A673 (cell line): ENCODE measurements at regions not wholly inside any gene's neighbourhood (a gene's known extent, or its start where the extent isn't known, plus 50 kb on each side); places are given as distances from the start of the nearest gene placed in this dataset.

ENCODE experiments used
- EZH2 ChIP-seq: fragments of 200-600 bp; sonication (generic); IDR thresholded peaks from 2 replicates; pipeline ENCODE4 v1.6.1; 2017; ENCODE audit warnings: borderline replicate concordance, low read depth, mild to moderate bottlenecking, mixed read lengths, antibody characterized with exemption, low read length; ENCODE audit not compliant: poor library complexity, severe bottlenecking
- TF ChIP-seq, protein P1 (sequence below): fragments of 300-800, 200-600 bp; sonication (generic); conservative IDR thresholded peaks from 2 replicates; pipeline ENCODE4 v1.5.1; 2017; ENCODE audit warnings: low read depth, mild to moderate bottlenecking, antibody characterized with exemption, low read length, moderate library complexity, mixed read lengths

- TF ChIP-seq, protein P1, sequence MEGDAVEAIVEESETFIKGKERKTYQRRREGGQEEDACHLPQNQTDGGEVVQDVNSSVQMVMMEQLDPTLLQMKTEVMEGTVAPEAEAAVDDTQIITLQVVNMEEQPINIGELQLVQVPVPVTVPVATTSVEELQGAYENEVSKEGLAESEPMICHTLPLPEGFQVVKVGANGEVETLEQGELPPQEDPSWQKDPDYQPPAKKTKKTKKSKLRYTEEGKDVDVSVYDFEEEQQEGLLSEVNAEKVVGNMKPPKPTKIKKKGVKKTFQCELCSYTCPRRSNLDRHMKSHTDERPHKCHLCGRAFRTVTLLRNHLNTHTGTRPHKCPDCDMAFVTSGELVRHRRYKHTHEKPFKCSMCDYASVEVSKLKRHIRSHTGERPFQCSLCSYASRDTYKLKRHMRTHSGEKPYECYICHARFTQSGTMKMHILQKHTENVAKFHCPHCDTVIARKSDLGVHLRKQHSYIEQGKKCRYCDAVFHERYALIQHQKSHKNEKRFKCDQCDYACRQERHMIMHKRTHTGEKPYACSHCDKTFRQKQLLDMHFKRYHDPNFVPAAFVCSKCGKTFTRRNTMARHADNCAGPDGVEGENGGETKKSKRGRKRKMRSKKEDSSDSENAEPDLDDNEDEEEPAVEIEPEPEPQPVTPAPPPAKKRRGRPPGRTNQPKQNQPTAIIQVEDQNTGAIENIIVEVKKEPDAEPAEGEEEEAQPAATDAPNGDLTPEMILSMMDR = no peak
- no peak for TF ChIP-seq EZH2
These were observed 315.1 kb upstream of the CLINT1 start for GRCh38 chr5:158174026-158174425.
